ENCODE measurements at regions not wholly inside any gene's neighbourhood (a gene's known extent, or its start where the extent isn't known, plus 50 kb on each side); places are given as distances from the start of the nearest gene placed in this dataset.

DNA sequence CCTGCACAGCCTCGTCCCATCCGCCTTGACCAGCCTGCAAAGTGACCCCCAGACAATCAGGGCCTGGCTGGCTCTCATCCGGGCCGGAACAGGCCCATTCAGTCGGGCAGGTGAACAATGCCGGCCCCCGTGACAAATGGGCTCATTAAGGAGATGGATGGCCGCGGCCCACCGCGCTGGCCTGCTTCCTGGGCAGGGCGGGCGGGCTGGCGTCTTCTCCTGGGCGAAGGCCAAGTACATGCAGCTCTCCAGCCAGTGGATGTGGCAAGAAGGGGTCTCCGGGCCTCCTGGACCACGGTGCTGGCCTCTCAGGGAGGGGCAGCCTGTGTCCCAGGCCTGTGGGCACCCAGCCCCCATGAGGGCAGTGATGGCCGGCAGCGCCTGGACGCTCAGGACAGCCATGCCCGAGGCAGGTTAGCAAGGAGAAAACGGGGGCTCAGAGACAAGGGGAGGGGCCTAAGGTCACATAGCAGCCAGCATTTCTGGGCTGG, 1022.8 kb downstream of the BRD1 start:
- DNase-seq = no peak

DNA sequence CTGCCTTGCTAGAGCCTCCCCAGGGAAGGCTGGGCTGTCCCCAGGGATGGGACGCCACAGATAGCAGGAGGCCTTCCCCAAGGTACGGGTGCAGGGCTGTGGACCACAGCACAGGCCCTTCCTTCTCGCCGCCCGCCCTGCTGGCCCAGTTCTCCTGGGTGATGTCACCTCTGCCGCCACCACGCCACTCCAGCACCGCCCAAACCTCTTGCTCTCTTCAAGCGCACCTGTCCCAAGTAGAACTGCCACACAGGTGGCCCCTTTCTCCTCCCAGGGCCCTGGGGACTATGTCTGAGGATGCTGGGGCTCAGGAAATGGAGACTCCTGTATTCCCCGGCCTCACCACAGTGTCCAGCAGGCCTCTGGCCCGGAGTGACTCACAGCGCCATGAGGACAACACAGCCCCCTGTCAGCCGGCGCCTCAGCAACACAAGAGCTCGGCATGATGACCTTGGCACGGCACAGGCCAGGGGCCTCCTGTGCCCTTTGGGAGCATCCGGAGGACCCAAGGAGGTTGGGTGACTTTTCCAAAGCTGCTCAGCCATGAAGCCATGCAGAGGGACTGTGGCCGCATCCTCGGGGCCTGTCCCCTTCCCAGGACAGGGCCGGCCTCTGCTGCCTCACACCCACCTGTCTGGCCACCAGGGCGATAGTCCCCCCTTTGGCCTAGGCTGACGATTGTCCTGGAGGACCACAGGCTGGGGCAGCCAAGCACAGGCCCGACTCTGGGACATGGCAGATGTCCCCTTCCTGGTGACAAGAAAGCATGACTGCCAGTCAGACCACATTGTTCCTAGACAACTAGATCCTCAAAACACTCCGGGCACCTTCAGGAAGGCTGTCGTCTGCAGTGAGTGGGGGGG, 1023.5 kb downstream of the BRD1 start:
- no peak for DNase-seq

DNA sequence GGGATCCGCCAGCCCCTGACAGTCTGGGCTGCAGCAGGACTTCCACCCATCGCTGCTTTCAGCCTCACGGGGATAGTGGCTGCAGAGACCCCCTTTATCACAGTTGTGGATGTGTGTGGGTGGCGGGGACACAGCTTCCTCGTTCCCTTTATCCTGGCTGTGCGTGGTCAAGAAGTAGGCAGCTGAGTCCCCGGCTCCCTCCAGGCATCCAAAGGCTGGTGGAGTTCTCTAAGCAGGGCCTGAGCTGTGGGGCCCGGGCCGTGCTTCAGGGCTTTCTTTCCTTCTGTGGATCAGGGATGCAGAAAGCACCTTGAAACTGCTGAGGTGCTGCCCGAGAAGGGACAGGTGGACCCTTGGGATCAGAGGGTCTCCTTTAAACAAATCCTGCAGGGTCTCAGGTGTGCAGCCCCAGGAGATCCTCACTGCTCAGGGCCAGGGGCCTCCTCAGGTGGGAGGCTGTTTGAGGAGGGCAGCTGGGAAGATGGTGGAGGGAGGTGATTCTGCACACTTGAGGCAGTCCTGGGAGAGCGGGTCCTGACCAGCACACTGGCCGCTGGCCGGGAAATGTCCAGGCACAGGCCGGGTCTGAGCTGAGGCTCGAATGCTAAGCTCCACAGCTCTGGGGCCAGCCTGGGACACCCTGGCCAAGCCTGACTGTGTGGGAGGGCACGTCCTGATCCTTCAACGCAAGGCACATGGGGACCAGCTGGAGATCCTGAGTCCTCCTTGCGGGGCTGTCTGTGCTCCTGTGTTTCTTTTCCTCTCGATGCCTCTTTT, 1024.3 kb downstream of the BRD1 start:
- no peak for DNase-seq

DNA sequence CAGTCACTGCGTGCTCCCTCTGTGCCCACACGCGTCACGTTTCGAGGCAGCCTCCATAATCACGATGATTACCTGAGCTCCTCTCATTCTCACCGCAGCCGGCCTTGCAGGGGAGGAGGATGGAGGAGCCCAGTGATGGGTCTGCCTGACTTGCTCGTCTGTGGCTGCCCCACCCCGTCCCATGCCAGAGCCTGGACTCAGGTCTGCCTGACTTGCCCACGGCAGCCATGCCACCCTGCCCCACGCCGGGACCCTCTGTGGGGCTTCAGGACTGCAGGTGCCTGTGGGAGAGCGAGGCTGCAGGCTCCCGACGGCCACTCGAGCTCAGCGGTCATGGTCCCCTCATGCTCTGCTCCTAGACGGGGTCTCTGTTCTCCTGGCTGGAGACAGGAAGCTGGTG, 1025.1 kb downstream of the BRD1 start:
- no peak for DNase-seq

DNA sequence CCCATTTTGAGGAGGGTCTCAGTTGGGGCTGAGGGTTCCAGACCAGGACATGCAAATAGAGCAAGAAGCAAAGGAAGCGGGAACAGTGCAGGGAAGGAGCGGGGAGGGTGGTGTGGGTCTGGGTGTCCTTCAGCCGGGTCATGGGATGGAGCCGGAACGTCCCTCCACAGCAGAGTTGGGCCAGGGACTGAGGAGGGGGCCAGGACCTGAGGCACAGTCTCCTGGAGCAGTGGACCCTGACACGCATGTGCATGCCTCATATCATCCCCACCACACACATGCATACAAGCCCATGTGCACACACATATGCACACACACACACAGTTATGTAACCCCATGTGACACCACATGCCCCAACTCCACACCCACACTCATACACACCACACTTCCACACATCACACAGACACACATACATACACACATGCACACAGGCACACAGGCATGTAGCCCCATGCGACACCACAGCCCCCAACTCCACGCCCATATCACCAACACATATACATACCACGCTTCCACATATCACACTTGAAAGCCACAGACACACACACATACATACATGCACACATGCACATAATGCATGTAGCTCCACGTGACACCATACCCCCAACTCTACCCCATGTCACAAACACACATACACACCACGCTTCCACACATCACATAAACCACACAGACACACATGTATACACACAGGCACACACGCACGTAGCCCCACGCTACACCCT, 1026.6 kb downstream of the BRD1 start:
- DNase-seq = no peak

DNA sequence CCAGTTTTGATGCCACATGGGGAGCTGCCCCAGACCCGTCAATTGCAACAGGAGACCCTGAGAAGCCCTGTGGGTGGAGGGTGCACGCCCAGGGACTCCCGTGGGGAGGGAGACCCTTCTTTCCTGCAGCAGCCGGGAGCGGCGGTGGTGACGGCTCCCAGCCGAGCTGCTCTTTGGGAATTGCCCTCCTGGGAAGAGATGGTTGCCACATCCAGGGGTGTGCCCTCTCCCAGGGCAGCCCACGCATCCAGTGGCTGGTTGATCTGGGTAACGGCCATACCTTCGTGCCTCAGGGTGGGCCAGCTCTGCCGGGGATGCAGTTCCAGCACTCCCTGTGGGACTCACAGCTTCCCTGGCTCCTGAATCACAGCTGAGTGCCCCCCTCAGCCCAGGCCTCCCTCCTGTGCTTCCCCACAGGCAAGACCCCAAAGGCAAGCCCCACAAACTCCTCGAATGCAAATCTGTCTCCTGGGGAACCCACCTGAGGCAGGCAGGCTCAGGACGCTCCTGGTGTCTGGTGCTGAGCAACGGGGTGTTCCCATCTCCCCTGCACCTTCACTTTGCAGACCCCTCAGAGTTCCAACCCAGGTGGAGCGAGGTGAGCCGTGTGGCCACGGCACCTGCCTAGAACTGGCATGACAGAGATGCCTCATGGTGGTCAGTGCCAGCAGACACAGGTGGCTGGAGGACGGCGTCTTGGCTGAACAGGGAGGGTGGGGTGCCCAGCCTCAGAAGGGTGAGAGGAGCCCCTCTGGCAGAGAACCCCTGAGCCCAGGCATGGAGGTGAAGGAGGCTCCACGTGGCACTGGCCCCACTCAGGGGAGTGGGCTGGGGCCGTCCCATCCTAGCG, 1027.4 kb downstream of the BRD1 start:
- DNase-seq = no peak

DNA sequence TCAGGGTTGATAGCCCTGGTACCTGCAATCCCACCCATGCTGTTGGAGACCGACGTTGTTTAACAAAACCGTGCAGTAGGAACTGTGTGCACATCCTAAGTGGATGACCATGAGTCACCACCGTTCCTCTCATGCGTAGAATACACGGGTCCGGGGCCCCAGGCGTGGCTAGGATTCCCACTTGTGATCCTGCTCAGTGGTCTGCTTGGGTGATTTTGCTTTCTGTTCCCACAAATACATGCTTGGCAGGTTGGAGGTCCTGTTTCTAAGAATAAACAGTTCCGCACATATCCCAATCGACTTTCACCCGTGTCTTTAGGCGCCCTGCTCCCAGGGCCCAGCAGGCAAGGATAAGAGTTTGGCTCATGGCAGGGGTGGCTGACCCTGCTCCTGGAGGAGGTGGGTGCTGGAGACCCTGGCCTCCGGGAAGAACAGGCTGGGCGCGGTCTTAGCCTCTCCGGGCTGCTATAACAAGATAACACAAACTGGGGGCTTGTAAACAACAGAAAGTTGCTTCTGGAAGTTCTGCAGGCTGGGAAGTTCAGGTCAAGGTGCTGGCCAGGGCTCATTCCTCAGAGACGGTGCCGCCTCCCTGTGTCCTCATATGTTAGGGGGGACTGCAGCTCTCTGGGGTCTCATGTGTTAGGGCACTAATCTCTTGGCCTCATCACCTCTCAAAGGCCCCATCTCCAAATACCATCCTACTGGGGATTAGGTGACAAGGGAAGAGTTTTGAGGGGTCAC, 1028.3 kb downstream of the BRD1 start:
- DNase-seq = no peak

DNA sequence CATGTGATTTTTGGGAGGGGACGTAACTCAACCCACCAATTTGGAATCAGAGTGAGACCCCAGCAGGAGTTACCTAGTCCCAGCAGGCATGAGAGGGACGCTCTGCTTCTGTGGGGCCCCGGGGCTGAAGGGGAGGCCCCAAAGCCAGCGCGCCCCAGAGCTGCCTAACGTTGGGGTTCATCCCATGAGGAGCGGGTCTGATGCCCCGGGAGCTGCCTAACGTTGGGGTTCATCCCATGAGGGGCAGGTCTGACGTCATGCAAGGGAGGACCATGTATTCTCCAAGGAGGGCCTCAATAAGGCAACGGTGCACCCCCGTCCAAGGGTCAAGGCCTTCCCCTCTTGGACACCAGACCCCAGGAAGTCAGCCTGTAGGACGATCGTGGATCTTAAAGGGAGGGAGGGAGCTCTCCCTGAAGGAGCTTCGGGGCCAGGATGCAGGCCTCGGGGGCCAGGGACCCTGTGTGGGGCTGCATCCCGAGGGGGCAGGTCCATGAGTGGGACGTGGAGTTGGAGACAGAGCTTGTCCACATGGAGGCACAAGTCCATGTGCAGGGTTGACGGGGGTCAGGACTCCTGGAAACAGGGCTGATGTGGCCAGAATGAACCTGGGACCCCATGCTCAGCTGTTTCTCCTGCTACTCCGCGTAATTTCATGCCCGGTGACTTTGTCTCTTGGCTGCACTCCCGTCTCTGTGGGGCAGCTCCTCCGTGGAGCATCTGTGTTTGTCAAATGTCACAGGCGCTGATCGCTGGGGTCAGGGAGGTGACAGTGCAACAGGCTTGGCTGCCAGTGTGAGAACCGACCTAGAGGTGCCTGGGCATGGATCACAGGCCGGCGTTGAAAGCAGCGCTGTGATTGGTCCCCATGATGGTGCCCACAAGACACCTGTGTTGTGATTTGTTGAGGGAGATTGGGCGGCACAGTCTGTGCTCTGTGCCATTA, 1029.1 kb downstream of the BRD1 start:
- DNase-seq = no peak

DNA sequence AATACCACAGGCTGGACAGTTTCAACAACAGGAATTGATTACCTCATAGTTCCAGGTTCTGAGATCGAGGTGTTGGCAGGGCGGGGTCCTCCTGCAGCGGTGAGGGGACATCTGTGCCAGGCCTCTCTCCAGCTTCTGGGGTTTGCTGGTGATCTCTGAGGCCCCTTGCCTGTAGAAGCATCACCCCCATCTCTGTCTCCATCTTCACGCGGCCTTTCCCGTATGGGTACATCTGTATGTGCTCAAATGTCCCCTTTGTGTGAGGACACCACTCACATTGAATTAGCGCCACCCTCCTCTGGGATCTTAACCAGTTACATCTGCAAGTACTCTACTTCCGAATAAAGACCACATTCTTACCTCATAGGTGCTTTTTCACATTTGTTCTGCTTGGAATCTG, 1029.9 kb downstream of the BRD1 start:
- no peak for DNase-seq

DNA sequence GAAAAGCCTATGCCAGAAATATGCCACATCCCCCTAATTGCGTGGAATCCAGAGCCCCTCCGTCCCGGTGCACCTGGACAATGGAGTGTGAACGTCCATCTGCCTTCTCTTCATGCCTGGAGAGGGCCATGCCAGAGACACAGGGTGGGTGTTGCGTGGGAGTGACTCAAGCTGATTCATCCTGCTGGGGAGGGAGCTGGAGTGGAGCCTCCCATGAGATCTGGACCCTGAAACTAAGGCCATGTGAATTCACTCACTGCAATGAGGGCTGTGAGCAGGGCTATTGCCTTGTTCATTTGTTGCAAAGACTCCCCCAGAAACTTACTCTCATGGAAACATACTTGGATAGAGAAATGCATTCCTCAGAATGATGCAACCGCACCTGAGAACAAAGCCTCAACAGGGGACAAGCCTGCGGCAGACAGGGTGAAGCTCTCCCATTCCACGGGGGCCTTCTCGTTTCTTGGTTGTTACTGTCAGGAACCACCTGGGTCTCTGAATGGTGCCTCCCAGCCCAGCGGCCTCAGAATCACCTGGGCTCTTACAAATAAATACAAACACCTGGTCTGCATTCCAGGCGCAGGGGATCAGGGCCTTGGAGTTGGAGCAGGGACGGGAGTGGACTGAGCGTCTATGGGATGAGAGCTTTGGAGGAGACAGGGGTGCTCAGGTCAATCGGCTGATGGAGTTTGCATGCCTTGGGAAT, 1031.2 kb downstream of the BRD1 start:
- no peak for DNase-seq

DNA sequence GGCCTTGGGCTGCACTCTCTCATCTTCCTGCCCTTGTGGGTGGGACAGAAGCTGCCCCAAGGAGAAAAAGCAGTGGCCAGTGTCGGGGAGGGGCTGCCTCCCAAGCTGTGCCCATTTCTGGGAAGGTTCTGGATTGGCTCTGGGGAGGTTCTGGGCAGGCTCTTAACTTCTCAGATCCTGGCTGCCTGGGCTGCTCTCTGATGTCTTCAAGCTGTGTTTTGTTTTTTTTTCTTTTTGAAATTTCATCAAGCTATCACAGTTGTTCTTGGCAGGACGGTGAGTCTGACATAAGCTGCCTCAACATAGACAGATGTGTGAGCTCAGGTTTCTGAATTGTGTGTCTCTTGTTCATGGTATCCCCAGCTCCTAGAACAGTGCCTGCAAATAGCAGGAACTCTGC, 1032.0 kb downstream of the BRD1 start:
- DNase-seq = no peak

DNA sequence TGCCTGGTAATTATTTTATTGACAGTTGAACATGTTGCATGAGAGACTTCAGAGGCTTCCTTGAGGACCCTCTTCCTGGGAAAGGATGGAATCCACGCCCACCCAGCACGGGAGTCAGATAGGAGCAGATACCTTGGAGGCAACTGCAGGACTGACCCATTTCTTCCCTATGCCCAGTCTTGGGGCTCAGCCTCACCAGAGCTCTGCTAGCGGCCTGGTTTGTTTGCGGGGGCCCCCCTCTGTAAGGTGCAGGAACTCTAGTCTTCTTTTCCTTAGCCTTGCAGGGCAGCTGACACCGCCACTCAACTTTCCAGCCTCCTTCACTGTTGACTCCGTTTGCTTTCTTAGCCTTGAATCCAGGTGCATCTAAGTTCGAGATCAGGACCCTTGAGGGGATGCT, 1032.8 kb downstream of the BRD1 start:
- DNase-seq = no peak

DNA sequence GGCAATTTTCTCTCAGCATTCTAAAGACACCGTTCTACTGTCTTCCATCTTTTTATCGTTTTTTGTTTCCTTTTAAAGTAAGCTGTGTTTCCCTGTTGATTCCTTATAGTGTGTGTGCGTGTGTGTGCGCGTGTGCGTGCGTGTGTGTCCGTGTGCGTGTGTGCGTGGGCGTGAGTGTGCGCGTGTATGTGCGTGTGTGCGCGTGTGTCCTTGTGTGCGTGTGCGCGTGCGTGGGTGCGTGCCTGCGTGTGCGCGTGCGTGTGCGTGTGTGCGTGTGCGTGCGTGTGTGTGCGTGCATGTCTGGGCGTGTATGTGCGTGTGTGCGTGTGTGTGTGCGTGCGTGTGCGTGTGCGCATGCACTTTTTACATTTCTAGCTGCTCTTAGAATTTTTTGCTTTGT, 1033.7 kb downstream of the BRD1 start:
- no peak for DNase-seq

DNA sequence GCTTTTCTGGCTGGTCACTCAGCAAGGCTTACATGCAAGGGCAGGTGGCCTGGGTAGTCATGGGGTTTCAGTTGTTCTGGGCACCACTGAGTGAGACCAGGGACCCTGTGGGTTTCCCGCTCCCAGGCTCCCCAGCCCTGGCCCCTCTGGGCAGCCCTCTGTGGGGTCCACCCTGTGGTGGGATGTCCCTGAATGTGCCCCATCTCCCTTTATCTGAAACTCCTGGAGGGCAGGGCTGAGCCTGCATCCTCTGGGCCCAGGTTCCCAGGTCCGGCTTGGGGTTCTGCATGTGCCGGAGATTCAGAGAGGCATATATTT, 1041.0 kb downstream of the BRD1 start:
- no peak for DNase-seq

DNA sequence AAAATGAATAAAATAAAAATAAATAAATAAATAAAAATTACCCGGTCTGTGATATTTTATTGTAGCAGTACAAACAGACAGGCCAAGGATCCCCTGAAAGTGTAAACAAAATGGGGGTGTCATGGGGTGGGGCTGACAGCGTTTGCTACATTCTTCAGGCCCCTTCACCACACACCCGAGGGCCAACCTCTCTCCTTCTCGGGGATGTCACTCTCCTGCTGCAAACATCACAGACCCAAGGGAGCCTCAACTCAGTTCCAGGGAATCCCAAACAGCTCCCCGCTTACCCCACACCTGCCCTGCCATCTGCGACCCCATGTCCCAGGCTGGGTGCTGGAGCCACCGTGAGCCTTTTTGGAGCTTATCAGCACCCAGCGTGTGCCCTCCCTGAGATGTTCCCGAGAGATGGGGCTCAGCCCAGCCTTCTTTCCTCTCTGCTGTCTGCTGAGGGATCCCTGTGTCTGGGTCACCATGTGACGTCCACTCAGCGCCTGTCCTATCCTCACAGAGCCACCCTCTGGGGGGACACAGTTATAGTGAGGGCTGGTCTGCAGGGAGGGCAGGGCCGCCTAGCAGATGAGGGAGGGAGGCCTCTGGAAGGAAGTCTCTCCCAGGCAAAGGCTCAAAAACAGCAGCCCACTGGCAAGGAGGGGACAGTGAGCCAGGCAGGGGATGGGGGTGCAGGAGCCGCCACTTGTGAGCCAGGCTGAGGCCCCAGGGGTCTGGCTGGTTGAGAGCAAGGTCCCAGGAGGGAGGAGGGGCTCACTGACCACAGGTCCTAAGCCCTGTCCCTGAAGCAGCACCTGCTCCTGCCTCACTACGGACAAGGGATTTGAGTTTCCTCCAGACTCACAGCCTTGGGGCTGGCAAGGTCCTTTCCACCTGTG, 1041.6 kb downstream of the BRD1 start:
- no peak for DNase-seq

DNA sequence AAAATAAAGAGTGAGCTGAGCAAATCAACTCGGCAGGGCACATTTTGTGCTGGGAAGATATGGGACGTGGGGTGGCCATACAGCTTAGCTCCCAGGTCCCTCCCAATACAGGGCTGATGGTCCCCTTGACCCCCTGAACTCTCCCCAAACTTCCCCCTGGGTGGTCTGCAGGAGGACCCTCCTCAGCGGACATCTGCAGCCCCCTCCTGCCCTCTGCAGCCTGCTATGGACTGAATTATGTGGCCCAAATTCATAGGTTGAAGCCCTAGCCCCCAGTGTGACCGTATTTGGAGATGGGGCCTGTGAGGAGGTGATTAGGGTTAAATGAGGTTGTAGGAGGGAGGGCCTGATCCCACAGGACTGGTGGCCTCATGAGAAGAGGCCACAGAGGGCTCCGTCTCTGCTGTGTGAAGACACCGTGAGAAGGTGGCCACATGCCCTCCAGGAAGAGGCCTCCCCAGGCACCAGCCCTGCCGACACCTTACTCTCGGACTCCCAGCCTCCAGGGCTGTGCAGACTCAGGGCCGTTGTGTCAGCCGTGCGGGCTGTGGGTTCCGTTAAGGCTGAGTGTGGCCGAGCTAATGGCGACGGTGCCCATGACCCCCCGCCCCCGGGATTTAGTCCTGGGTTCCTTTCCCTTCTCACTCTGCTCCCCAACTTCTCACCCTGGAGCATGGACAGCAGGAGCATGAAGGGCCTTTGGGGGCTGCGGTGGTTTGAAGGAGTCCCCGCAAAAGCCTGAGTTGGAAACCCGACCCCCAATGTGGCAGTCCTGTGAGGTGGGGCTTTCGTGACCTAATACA, 1042.8 kb downstream of the BRD1 start:
- no peak for DNase-seq

DNA sequence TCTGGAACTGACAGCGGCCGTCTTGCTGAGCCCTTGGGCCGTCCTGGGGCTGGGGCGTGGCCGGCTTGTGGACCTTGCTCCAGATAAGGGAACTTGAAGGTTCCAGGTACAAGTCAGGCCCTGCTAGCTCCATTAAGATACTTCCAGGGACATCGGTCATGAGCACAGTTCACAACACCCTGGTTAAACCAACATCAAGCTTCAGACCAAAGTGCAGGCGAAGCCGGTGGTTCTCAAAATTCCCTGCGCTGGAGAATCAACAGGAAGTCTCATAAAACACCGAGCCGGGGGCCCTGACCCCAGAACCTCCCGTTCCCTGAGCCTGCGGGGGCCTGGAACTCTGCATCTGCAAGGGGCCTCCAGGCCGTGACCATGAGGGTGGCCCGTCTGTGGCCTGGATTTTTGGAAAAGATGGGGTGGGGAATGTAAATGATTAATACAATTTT, 1043.8 kb downstream of the BRD1 start:
- no peak for DNase-seq

All from CD4-positive, alpha-beta T cell treated with Interleukin-21 for 1 hour (primary cell).